ENCODE measurements at regions not wholly inside any gene's neighbourhood (a gene's known extent, or its start where the extent isn't known, plus 50 kb on each side); places are given as distances from the start of the nearest gene placed in this dataset.

DNA sequence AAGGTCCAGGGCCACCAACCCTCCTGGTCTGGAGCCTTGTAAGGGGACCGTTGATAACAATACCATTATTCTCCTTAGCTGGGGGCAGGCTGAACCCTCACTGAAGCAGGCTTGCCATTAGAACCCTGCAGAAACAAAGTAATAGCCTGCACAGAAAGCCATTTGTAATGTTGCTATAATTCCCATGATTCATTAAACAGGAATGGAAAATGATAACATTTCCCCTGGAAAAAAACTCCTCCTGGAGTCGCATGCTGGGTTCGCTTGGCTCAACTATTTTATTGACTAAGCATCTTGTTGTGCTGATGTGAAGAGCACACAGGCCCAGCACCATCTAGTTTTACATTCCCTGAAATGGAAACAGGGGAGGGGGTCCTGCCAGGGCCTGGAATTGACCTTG is 155.6 kb upstream of the CSF3R start:
- H2AK5ac ChIP-seq (ENCODE audit: low read depth, low read length): no peak overlapping the region
- H3K4me2 ChIP-seq (ENCODE audit: insufficient read depth in 1 of 2, low read depth in 2 of 2, low read length in 2 of 2): no peak overlapping the region
- H2BK15ac ChIP-seq (ENCODE audit: low read length): no peak overlapping the region
- no peak overlapping the region for H4K8ac ChIP-seq (ENCODE audit: extremely low read depth, insufficient read depth, low read length)
- ChIA-PET CTCF (ENCODE audit: partially characterized antibody) (interaction anchor here (0.7 to 2.4 kb wide), 5 partner anchors 9 to 245 kb away, joined by 3 to 12 read pairs (median 4); no protein-coding TSS in a partner anchor), POLR2A (ENCODE audit: partially characterized antibody) (interaction anchor here (1.2 kb wide), 1 partner anchor 16 kb away, joined by 4 read pairs; no protein-coding TSS in a partner anchor)
- H2BK120ac ChIP-seq (replicated peaks; ENCODE audit: low read depth, low read length): no peak overlapping the region
- H3K27ac ChIP-seq (ENCODE audit: low read depth, low read length): no peak overlapping the region
- no peak overlapping the region for H3K14ac ChIP-seq (ENCODE audit: insufficient read length)
- no peaks in the 10 kb centered on the region for H3K79me2 ChIP-seq (ENCODE audit: control insufficient read depth in 1 of 2, insufficient read depth in 2 of 2, low read length in 2 of 2)
- H3K18ac ChIP-seq (ENCODE audit: extremely low read depth, low read length): no peak overlapping the region
- no peaks in the 10 kb centered on the region for H3K27me3 ChIP-seq (replicated peaks in 1 of 4; ENCODE audit: control insufficient read depth in 3 of 4, extremely low read depth in 1 of 4, insufficient read depth in 3 of 4, low read length in 3 of 4)
- no peaks in the 10 kb centered on the region for H3K4me1 ChIP-seq (replicated peaks in 1 of 4; ENCODE audit: control insufficient read depth in 3 of 4, insufficient read depth in 4 of 4, low read length in 3 of 4)
- H4K5ac ChIP-seq (ENCODE audit: insufficient read length, low read depth, low read length): no peak overlapping the region
- H3K36me3 ChIP-seq (ENCODE audit: control insufficient read depth in 2 of 4, insufficient read depth in 4 of 4, low read length in 3 of 4): no peaks in the 10 kb centered on the region
- no peak overlapping the region for H3K56ac ChIP-seq (replicated peaks; ENCODE audit: insufficient read length, low read depth, low read length)
- H2BK12ac ChIP-seq (ENCODE audit: low read depth, low read length): no peak overlapping the region
- H3K79me1 ChIP-seq (ENCODE audit: low read depth, low read length): no peaks in the 10 kb centered on the region
- H2BK5ac ChIP-seq (ENCODE audit: low read depth, low read length): no peak overlapping the region
- H3K9me3 ChIP-seq (ENCODE audit: insufficient read depth in 2 of 2, low read depth in 1 of 2, low read length in 1 of 2): no peaks in the 10 kb centered on the region
- no peak overlapping the region for H2BK20ac ChIP-seq (ENCODE audit: low read length)
- no peak overlapping the region for H3K4me3 ChIP-seq (ENCODE audit: extremely low read depth in 1 of 4, insufficient read depth in 2 of 4, low read depth in 3 of 4, low read length in 4 of 4)
- no peak overlapping the region for H4K91ac ChIP-seq (replicated peaks; ENCODE audit: insufficient read length, low read length)
- H3K23me2 ChIP-seq (ENCODE audit: low read depth, low read length): peaks cover 2% of the 10 kb centered on the region; the same call in 1 of the 2 replicates
- DNase-seq (ENCODE audit: low read depth in 1 of 2, low spot score in 2 of 2): no peak
- H3K4ac ChIP-seq (replicated peaks; ENCODE audit: insufficient read length, low read depth, low read length): no peak overlapping the region
- no peaks in the 10 kb centered on the region for H4K20me1 ChIP-seq (replicated peaks in 1 of 2; ENCODE audit: control insufficient read depth in 1 of 2, insufficient read depth in 2 of 2, low read length in 2 of 2)
- H3K23ac ChIP-seq (ENCODE audit: insufficient read length): no peak overlapping the region
- H2AFZ ChIP-seq (ENCODE audit: low read length): no peak overlapping the region
- WGBS, 2 experiments (ENCODE audit: extremely low coverage in 1 of 2, insufficient coverage in 1 of 2, insufficient read length in 1 of 2, insufficient replicate concordance in 2 of 2, low coverage in 1 of 2, low lambda C conversion rate in 2 of 2, missing lambda C conversion rate in 1 of 2): 90% methylated on average over 3 of the region's 3 CpGs; no CpG with 5 or more reads in 1 of the 2 experiments
- H3K9ac ChIP-seq (replicated peaks in 1 of 4; ENCODE audit: extremely low read depth in 1 of 4, low read depth in 3 of 4, low read length in 3 of 4): no peak overlapping the region
- FAIRE-seq: no peak
- no peak for TF ChIP-seq POLR2A (IDR thresholded peaks at IDR 0.05; ENCODE audit: control extremely low read depth in 1 of 2, low read depth in 2 of 2, low read length in 2 of 2)
- TF ChIP-seq MAFK (IDR thresholded peaks at IDR 0.05; ENCODE audit: low read depth, low read length): no peak
- TF ChIP-seq, protein P1, sequence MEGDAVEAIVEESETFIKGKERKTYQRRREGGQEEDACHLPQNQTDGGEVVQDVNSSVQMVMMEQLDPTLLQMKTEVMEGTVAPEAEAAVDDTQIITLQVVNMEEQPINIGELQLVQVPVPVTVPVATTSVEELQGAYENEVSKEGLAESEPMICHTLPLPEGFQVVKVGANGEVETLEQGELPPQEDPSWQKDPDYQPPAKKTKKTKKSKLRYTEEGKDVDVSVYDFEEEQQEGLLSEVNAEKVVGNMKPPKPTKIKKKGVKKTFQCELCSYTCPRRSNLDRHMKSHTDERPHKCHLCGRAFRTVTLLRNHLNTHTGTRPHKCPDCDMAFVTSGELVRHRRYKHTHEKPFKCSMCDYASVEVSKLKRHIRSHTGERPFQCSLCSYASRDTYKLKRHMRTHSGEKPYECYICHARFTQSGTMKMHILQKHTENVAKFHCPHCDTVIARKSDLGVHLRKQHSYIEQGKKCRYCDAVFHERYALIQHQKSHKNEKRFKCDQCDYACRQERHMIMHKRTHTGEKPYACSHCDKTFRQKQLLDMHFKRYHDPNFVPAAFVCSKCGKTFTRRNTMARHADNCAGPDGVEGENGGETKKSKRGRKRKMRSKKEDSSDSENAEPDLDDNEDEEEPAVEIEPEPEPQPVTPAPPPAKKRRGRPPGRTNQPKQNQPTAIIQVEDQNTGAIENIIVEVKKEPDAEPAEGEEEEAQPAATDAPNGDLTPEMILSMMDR (IDR thresholded peaks at IDR 0.05; ENCODE audit: control extremely low read depth in 1 of 3, insufficient read depth in 1 of 3, low read depth in 1 of 3, low read length in 3 of 3): no peak
- no peak for TF ChIP-seq TEAD4 (IDR thresholded peaks at IDR 0.05; ENCODE audit: low read depth, low read length)
- TF ChIP-seq NANOG (IDR thresholded peaks at IDR 0.05; ENCODE audit: insufficient read depth, low read depth, low read length, poor library complexity, severe bottlenecking): no peak
- no peak for TF ChIP-seq SP1 (IDR thresholded peaks at IDR 0.05; ENCODE audit: low read depth, low read length)
- no peak for TF ChIP-seq TCF12 (IDR thresholded peaks at IDR 0.05; ENCODE audit: low read depth, low read length)
- TF ChIP-seq SIX5 (IDR thresholded peaks at IDR 0.05; ENCODE audit: low read depth, low read length): no peak
- TF ChIP-seq, protein P2, sequence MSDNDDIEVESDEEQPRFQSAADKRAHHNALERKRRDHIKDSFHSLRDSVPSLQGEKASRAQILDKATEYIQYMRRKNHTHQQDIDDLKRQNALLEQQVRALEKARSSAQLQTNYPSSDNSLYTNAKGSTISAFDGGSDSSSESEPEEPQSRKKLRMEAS (IDR thresholded peaks at IDR 0.05): no peak
- no peak for TF ChIP-seq RBBP5 (IDR thresholded peaks at IDR 0.05; ENCODE audit: borderline replicate concordance, low read depth, low read length)
- no peak for TF ChIP-seq POLR2AphosphoS5 (IDR thresholded peaks at IDR 0.05; ENCODE audit: low read depth, low read length)
- TF ChIP-seq JUND (IDR thresholded peaks at IDR 0.05; ENCODE audit: low read length): no peak
- TF ChIP-seq SAP30 (IDR thresholded peaks at IDR 0.05; ENCODE audit: insufficient read depth, insufficient replicate concordance, low read length): no peak

Data from H1 (cell line).